ENCODE measurements at regions not wholly inside any gene's neighbourhood (a gene's known extent, or its start where the extent isn't known, plus 50 kb on each side); places are given as distances from the start of the nearest gene placed in this dataset.

- TF ChIP-seq CTCF (conservative IDR thresholded peaks at IDR 0.05; ENCODE audit: low read depth, low read length): no peak
- H3K4me3 ChIP-seq (ENCODE audit: low read length): no peak overlapping the region
- DNase-seq (ENCODE audit: low read depth): no peak
Measured at GRCh38 chr16:86700046-86700945, 121.9 kb downstream of the FOXL1 start.

GRCh38 chr16:86701286-86701975, 123.1 kb downstream of the FOXL1 start:
- no peak overlapping the region for H3K4me3 ChIP-seq (ENCODE audit: low read length)
- TF ChIP-seq CTCF (conservative IDR thresholded peaks at IDR 0.05; ENCODE audit: low read depth, low read length): no peak
- DNase-seq (ENCODE audit: low read depth): no peak

GRCh38 chr16:86702824-86703588, 124.7 kb downstream of the FOXL1 start:
- no peak overlapping the region for H3K4me3 ChIP-seq (ENCODE audit: low read length)
- TF ChIP-seq CTCF (conservative IDR thresholded peaks at IDR 0.05; ENCODE audit: low read depth, low read length): no peak
- no peak for DNase-seq (ENCODE audit: low read depth)

- DNase-seq (ENCODE audit: low read depth): no peak
- TF ChIP-seq CTCF (conservative IDR thresholded peaks at IDR 0.05; ENCODE audit: low read depth, low read length): no peak
- no peak overlapping the region for H3K4me3 ChIP-seq (ENCODE audit: low read length)
Measured at GRCh38 chr16:86704516-86704915, 126.2 kb downstream of the FOXL1 start.

GRCh38 chr16:86706726-86707125, 128.4 kb downstream of the FOXL1 start:
- H3K4me3 ChIP-seq (ENCODE audit: low read length): no peak overlapping the region
- TF ChIP-seq CTCF (conservative IDR thresholded peaks at IDR 0.05; ENCODE audit: low read depth, low read length): no peak
- DNase-seq (ENCODE audit: low read depth): no peak

- no peak for DNase-seq (ENCODE audit: low read depth)
- TF ChIP-seq CTCF (conservative IDR thresholded peaks at IDR 0.05; ENCODE audit: low read depth, low read length): no peak
- H3K4me3 ChIP-seq (ENCODE audit: low read length): no peak overlapping the region
Measured at GRCh38 chr16:86707171-86707570, 128.8 kb downstream of the FOXL1 start.
